Daoy (cell line): ENCODE measurements at regions not wholly inside any gene's neighbourhood (a gene's known extent, or its start where the extent isn't known, plus 50 kb on each side); places are given as distances from the start of the nearest gene placed in this dataset.

Experiments used
- DNase-seq: peaks from one replicate; pipeline ENCODE4 v3.0.0-alpha.2; 2015; ENCODE audit warnings: low read depth

DNA sequence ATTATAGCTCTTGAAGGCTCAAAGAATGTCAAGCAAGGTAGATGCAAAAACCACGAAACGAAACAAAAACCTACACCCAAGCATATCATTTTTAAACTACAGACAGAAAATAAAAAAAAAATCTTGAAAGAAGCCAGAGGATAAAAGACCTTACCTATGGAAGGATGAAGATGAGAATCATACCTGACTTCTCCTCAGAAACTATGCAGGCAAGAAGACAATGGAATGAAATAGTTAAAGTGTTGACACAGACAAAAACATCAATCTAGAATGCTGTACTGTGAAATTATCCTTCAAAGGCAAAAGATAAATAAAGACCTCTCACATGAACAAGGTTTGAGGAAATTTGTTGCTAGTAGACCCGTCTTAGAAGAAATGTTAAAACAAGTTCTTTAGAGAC is 372.0 kb downstream of the ZIC4 start:
- DNase-seq, result no peak

DNA sequence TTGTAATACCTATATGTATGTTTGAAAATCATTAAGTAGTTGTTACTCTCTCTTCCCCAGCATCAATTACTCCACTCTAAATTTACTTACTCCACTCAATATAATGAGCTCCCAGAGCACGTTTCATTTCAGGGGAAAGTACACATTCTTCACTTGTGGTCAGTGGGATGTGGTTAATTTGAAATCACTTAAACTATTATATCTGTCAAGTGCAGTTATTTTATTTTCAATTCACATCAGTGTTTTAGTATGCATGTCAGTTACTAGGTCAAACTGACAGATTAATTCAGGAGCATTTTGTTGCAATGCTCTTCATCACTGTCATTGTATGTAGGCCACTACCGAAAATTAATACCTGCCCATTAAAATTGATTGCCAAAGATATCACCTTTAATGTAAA is 376.1 kb downstream of the ZIC4 start:
- DNase-seq, result no peak

DNA sequence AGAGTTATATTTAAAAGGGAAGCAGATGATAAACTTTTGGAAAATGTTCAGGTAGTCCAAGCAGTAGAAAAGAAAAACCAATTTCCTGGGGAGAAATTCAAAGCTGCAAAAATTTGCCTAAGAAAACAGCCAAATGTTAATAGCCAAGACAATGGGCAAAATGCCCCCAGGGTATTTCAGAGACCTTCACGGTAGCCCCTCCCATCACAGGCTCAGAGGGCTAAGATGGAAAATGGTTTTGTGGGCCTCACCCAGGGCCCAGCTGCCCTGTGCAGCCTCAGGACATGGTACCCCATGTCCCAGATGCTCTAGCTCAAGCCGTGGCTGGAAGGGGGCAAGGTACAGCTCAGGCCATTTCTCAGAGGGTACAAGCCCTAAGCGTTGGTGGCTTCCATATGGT is 391.0 kb downstream of the ZIC4 start:
- no peak for DNase-seq

DNA sequence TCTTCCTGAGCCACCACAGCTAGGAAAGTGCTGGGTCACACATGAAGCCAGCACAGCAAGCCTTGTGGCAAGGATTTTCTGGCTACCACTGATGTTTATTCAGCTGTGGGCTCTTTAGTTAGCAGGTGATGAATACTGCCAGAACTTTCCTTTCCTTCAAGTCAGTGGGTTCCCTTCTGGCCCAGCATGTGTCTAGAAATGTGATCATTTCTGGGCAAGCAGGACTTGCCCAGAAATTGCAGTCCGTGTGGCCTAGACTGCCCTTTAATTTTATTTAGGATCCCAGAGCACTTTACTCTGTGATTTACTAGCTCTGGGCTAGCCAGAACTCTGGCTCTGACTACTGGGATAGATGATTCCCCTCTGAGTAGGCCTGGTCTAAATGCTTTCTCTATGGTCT is 397.5 kb downstream of the ZIC4 start:
- DNase-seq, result no peak

DNA sequence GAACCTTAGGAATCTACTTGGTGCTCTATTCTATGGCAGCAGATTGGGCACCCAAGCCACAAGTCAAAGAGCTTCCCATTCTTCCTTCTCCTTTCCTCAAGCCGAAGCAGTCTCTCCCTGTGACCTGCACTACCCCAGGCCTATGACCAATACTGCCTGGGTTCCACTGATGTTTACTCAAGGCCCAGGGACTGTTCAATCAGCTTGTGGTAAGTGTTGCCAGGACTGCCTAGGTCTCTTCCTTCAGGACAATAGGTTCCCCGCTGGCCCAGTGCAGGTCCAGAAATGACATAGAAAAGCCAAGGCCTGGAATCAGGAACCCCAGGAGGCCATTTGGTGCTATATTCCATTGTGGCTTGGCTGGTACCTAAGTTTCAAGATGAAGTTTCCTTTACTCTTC is 397.9 kb downstream of the ZIC4 start:
- no peak for DNase-seq

DNA sequence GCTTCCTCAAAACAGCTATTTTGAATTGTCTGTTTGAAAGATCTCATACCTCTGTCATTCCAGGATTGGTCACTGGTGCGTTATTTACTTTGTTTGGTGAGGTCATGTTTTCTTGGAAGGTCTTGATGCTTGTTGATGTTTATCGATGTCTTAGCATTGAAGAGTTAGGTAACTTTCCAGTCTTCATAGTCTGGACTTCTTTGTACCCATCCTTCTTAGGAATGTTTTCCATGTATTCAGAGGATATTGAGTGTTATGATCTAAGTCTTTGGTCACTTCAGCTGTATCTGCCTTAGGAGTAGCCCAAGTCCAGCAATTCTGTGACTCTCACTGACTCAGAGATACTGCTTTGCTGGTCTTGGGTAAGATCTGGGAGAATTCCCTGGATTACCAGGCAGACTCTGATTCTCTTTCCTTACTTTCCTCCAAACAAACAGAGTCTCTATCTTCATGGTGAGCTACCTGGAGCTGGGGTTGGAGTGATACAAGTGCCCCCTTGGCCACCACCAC is 398.6 kb downstream of the ZIC4 start:
- DNase-seq, result no peak

DNA sequence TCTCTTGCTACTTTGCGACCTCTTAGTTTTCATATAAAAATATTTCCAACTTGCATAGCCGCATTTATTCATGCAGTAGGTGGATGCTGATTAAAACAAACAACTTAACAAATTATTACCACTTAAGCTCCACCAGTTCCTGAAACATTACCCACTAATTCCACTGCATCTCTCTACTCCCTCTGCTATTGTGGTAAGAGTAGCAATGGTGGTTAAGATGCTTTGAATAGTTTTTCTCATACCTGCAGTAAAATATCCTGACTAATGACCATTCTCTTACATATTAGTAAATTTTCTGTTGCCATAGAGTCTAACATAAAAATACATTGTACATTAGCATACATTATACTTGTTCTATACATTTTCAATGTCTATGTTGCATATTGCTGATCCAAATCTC is 397.6 kb upstream of the PLSCR5 start:
- DNase-seq, result no peak

DNA sequence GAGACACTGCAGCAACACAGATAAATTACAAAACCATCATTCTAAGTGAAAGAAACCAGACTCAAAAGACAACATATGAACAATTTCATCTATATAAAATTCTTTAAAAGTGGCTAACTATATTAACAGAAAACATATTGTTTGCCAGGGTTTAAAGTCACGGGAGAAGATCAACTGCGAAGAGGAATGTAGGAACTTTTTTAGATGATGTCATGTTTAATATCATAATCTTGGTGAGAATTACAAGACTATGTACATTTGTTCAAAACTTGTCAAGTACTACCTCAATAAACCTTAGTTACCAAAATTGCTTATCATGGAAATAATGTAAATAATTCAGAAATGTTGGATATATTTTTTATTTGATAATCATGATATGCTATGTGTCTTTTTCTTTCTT is 395.1 kb upstream of the PLSCR5 start:
- DNase-seq, result no peak

DNA sequence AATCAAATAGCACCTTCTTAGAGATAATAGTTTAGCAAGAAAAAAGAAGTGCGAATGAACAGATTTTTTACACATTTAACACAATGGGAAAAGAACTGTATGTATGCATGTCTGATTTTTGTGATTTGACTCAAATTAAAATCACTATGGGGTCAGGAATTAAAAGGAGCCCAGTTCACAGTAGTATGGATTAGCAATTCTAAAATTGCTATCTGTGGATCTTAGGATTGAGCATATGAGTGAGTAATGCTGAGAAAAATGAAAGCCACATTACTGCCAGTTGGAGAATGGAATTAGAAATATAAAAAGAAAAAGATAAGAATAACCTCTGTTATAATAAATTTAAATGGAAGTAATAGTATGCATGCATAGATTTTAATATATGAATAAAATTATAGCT is 386.8 kb upstream of the PLSCR5 start:
- DNase-seq, result no peak

DNA sequence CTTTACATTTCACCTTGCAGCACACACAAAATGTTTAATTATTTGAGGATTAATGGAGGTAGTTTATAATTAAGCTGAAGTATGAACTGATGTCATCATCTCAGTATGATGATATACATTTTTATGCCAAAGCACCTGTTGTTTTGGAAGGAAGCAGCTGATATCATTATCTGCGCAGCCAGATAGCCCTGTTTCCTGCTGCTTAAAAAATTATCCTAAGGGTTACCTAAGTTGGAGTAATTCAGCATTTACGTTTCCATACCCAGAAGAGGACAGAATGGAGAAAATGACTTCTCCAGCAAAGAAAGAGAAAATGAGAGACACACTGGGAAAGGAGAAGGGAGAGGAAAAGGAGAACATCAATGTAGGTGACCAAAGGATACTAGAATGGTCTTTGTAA is 370.3 kb upstream of the PLSCR5 start:
- no peak for DNase-seq

DNA sequence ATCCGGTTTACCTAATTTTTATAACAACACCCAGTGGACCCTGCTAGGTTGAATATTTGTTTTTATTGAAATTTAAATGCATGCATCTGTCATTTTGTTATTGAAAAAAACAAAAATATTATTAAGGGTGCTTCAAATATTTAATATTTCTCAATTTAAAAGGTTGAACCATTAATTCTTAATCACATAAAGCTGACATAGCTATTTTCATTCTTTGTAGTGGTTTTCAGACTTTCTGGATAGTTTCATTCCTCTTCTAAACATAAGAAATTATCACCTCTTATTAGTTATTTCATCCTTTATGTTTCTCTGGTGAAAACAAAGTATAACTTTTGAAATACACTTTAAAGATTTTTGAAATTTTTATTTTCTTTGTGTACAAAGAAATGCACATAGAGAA is 369.9 kb upstream of the PLSCR5 start:
- DNase-seq, result no peak

DNA sequence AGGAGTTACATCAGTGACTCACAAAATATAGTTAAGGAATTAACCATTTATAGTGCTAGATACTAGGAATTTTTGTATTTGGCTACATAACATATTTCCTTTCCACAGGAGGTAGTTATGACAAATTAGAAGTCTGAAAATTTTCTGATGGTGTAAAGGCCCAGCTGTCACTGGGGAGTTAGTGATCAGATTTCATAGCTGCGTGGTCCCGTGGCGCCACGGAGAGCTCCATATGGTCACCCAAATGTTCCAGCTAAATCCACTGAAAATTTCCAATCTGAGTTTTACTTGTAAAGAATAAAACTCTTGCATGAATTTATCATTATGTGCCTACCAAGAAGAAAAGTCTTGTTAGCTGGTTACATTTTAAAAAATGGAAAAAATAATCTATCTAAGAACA is 368.9 kb upstream of the PLSCR5 start:
- DNase-seq, result no peak

DNA sequence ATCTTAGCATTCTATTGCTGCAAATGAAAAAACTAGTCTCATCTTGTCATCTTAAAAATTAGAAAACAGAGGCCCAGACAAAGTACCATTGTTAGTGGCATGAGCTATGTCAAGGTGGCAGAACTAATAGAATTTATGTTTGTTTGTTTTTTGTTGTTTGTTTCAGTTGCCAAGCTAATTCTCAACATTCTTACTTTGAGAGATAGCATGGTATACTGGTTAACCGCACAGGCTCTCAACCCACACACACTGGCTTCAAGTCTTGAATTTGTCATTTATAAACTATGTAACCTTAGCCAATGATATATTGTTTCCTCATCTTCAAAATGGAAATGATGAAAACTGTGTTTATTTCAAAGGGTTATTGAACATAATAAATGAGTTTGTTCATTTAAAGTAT is 367.6 kb upstream of the PLSCR5 start:
- peak; percentile 4 for DNase-seq

DNA sequence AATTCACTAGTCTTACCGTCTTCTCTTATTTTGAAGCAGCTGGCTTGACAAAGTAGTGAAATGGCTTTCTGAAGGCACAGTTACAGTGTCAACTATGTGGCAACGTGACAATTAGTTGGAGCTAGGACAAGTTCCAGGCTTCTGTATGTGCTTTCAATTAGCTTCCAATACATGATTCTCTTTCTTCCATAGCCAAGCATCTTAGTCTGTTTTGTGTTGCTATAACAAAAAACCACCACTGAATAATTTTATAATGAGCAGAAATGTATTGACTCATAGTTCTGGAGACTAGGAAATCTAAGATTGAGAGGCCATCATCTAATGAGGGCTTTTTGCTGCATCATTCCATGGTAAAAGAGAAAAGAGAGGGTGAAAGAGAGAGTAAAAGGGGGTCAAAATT is 365.1 kb upstream of the PLSCR5 start:
- no peak for DNase-seq

DNA sequence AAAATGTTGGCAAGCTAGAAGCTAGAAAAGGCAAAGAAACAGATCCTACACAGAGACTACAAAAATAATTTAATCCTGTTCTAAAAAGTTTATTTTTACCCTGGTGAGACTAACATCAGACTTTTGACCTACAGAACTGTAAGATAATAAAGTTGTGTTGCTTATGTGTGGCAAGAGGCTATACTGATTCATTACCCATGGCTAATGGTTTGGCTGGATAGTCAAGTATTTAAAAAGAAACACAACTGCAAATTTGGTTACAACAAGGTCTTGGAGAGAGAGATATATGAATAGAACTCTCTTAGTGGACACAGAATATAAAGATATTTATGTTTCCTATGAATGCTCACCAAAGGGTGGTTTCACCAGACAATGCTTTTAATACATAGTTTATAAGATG is 364.2 kb upstream of the PLSCR5 start:
- no peak for DNase-seq

DNA sequence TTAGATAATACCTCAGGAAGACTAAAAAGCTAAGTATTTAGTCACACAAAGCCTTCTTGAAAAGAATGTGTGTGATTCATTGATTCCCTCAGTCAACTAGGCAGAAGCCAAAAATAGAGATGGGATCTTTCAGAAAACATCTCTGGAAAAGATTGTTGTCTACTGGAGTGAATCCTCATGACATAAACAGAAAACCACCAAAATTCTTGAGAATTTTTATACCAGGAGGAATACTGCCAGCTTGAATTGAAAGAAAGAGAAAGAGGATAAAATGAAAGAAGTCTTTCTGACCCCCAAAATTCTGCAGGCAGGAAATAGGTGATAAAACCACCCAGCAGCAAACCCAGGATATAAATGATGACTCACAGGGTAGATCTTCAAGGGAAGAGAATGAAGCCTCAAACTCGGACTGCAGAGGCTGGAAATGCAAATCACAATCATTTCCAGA is 363.1 kb upstream of the PLSCR5 start:
- peak; percentile 18 for DNase-seq

DNA sequence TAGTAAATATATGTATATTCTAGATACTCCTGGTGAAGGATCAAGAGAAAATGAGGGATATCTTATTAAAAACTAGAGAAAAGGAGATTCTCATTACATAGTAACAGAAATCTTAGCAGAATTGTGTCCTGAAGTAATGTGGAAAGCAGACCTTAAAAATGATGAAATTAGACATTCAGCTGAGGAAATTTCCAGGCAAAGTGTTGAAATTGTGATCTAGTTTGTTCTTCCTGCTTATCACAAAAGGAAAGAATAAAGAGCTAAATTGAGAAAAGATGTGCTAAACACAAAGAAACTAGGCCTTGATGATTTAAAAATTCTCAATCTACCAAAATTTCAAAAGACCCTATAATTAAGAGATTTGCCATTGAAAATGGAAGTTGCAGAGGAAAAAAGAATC is 362.6 kb upstream of the PLSCR5 start:
- DNase-seq, result no peak

DNA sequence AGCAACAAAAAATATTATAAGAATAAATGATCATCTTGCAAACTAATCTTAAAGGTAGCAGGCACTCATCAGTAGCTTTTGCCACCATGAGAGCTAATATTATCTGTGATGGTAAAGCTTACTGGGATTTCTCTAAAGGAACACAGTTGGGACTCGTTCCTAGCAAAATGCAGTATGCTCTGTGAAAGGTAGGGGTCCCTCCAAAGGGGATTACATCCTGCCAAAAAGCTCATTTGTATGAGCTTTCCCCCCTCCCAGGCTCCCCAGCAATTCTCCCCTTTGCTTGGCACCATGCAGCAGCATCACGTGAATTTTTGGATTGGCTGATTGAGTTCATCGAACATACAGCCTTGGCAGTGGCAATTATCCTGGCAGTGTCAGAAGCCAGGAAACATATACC is 361.0 kb upstream of the PLSCR5 start:
- no peak for DNase-seq

DNA sequence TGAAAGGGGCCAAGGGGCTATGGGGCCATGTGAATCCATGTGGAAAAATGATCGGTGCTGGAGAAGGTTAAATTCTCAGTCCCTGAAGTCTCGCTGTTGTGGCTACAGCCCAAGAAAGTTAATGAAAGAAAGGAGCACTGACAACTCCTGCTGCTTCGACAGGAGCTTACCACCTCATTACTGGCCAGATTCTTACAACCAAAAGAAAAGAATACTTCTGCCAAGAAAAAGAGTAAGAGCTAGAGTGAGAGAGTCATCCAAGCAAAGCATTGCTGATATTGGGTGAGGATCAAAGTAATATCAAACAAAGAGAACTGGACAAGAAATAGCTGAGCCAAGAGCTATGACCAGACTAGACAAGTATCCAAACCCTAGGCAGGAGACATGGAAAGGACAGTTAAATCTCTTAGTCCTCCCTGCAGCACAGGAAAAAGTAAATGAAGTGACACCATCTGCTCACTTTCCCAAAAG is 348.4 kb upstream of the PLSCR5 start:
- no peak for DNase-seq

DNA sequence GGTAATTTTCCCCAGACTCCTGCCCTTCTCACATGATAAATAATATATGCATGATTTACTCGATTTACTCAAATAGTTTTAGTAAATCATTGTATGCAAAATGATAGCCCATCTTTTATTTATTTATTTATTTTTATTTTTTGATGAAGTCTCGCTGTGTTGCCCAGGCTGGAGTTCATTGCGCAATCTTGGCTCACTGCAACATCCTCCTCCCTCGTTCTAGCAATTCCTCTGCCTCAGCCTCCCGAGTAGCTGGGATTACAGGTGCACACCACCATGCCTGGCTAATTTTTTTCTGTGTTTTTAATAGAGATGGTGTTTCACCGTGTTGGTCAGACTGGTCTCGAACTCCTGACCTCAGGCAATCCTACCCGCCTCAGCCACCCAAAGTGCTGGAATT is 343.8 kb upstream of the PLSCR5 start:
- no peak for DNase-seq

DNA sequence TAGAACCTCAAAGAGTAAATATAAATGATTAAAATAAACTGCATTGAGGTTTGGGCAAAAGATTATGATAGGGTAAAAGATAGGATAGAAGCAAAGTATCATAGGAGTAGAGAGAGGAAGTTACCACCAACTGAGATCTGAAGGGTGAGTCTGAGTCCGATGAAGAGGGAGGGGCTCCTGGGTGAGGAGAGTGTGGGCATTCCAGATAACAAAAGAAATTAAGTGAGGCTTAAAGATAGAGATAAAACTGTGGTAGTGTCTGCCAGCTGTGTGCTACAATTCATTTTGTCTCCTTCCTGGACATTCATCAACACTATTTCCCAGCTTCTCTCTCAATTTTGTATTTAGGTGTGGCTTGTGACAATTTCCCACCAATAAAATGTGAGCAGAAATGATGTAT is 343.0 kb upstream of the PLSCR5 start:
- no peak for DNase-seq

DNA sequence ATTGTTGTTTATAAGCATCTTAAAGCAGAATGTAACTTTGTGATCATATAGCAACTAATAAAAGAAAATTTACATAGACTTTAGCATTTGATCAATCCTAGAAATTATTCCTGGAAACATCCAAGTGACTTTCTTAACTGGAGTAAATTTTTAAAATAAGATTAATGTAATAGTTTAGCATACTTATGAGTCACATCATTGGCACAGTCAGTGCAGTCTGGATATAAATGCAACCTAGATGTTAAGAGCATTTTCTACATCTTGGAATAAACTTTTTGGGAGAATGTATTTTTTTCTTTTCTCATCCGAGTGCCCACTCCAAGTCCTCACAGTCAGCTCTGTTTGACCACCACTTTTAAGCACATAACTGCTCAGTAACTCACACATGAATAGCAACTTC is 324.6 kb upstream of the PLSCR5 start:
- DNase-seq, result no peak

DNA sequence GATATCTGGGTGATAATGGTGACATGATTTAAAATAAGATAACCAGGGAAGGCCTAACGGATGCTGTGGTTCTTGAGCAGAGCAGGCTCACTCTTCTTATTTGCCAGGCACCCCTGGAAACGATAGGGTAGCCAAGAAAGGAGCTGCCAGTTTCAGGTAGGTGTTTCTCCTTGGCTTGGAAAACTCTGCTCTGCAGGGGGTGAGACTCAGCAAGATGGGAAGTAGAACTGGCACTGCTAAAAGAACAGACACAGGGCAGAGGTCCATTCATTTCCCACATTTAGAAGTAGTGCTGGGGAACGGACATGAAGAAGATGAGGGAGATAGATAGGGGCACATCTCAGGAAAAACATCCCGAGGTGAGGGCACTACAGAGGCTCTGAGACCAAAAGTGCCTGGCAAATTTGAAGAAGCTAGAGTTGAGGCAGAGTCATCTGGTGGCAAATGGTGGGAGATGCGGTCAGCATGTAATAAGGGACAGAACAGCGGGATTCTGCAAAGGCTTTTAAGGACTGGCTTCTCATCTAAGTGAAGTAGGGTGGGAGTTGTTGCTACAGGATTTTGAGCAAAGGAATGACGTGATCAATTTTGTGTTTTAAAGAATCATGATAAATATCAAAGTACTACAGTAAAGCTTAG is 323.4 kb upstream of the PLSCR5 start:
- no peak for DNase-seq

DNA sequence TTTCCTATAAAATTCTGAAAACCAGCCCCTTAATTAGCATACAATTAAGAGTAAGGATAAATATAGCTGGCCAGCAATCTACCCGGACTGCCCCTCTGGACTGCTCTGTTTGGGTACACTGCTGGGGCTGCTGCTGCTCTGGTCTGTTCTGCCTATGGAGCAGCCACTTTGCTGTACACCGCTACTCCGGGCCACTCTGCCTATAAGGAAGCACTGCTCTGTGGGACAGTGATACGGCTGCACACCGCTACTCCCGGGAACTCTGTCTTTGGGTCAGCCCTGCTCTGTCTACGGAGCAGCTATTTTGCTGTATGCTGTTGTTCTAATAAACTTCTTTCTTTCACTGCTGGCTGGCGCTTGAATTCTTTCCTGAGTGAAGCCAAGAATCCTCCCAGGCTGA is 316.5 kb upstream of the PLSCR5 start:
- peak; percentile 6 for DNase-seq
